ENCODE measurements at regions not wholly inside any gene's neighbourhood (a gene's known extent, or its start where the extent isn't known, plus 50 kb on each side); places are given as distances from the start of the nearest gene placed in this dataset.

- no peak for DNase-seq
Measured at GRCh38 chr4:180596888-180597483, 1646.2 kb upstream of the TENM3 start.

GRCh38 chr4:180598281-180598680 lies 1644.9 kb upstream of the TENM3 start:
- DNase-seq: no peak

- DNase-seq: no peak
Measured at GRCh38 chr4:180603791-180604190, 1639.4 kb upstream of the TENM3 start.

- DNase-seq: no peak
Measured at GRCh38 chr4:180610324-180610723, 1632.9 kb upstream of the TENM3 start.

GRCh38 chr4:180615746-180616145 lies 1627.5 kb upstream of the TENM3 start:
- no peak for DNase-seq

- no peak for DNase-seq
Measured at GRCh38 chr4:180617196-180617595, 1626.0 kb upstream of the TENM3 start.

- DNase-seq: no peak
Measured at GRCh38 chr4:180618396-180618795, 1624.8 kb upstream of the TENM3 start.

- no peak for DNase-seq
Measured at GRCh38 chr4:180619440-180619839, 1623.8 kb upstream of the TENM3 start.

- no peak for DNase-seq
Measured at GRCh38 chr4:180622254-180622653, 1620.9 kb upstream of the TENM3 start.

- DNase-seq: no peak
Measured at GRCh38 chr4:180625653-180626052, 1617.5 kb upstream of the TENM3 start.

GRCh38 chr4:180630012-180630665 lies 1613.1 kb upstream of the TENM3 start:
- DNase-seq: no peak

- no peak for DNase-seq
Measured at GRCh38 chr4:180634306-180634705, 1608.9 kb upstream of the TENM3 start.

- DNase-seq: no peak
Measured at GRCh38 chr4:180635281-180635680, 1607.9 kb upstream of the TENM3 start.

GRCh38 chr4:180636696-180637404 lies 1606.4 kb upstream of the TENM3 start:
- no peak for DNase-seq

- DNase-seq: no peak
Measured at GRCh38 chr4:180637616-180638015, 1605.6 kb upstream of the TENM3 start.

GRCh38 chr4:180640193-180640592 lies 1603.0 kb upstream of the TENM3 start:
- DNase-seq: no peak

- DNase-seq: no peak
Measured at GRCh38 chr4:180641495-180641894, 1601.7 kb upstream of the TENM3 start.

GRCh38 chr4:180642732-180643131 lies 1600.5 kb upstream of the TENM3 start:
- DNase-seq: no peak

- DNase-seq: no peak
Measured at GRCh38 chr4:180650273-180650672, 1592.9 kb upstream of the TENM3 start.

- DNase-seq: no peak
Measured at GRCh38 chr4:180652533-180652932, 1590.7 kb upstream of the TENM3 start.

- no peak for DNase-seq
Measured at GRCh38 chr4:180655886-180656285, 1587.3 kb upstream of the TENM3 start.

GRCh38 chr4:180657881-180658280 lies 1585.3 kb upstream of the TENM3 start:
- DNase-seq: no peak

- peak; percentile 89 for DNase-seq
Measured at GRCh38 chr4:180664766-180665368, 1578.3 kb upstream of the TENM3 start.

All from left kidney (tissue), 1 donor.